GM18870 (cell line): ENCODE measurements at regions not wholly inside any gene's neighbourhood (a gene's known extent, or its start where the extent isn't known, plus 50 kb on each side); places are given as distances from the start of the nearest gene placed in this dataset.
"Not testable (repeated sequence)": the region's sequence is repeated elsewhere in the genome, so short reads cannot be mapped to it uniquely, and the experiment has no call there.

ENCODE experiments used
- ATAC-seq: cut with Tn5 transposase; IDR thresholded peaks from one replicate; pipeline ENCODE4 v1.9.1; 2021; ENCODE audit warnings: moderate library complexity; ENCODE audit not compliant: unreplicated experiment

- ATAC-seq: no peak
Observed at GRCh38 chr6:74596588-74596987, 609.3 kb downstream of the COL12A1 start.

- ATAC-seq: not testable (repeated sequence)
Observed at GRCh38 chr6:74594350-74594749, 611.5 kb downstream of the COL12A1 start.

GRCh38 chr6:74588094-74588832 lies 617.6 kb downstream of the COL12A1 start:
- no peak for ATAC-seq

GRCh38 chr6:74587386-74587785 lies 618.5 kb downstream of the COL12A1 start:
- no peak for ATAC-seq

GRCh38 chr6:74585753-74586152 lies 620.1 kb downstream of the COL12A1 start:
- ATAC-seq: no peak

- no peak for ATAC-seq
Observed at GRCh38 chr6:74581681-74582080, 624.2 kb downstream of the COL12A1 start.

GRCh38 chr6:74579794-74580193 lies 626.1 kb downstream of the COL12A1 start:
- ATAC-seq: no peak

GRCh38 chr6:74579047-74579446 lies 626.8 kb downstream of the COL12A1 start:
- no peak for ATAC-seq

GRCh38 chr6:74578339-74578738 lies 627.5 kb downstream of the COL12A1 start:
- peak; percentile 43 for ATAC-seq

GRCh38 chr6:74577619-74578018 lies 628.2 kb downstream of the COL12A1 start:
- ATAC-seq: peak; percentile 89

- ATAC-seq: peak; percentile 42
Observed at GRCh38 chr6:74574794-74575193, 631.1 kb downstream of the COL12A1 start.

- ATAC-seq: no peak
Observed at GRCh38 chr6:74573613-74574012, 632.2 kb downstream of the COL12A1 start.

- ATAC-seq: no peak
Observed at GRCh38 chr6:74570044-74570443, 635.8 kb downstream of the COL12A1 start.

- no peak for ATAC-seq
Observed at GRCh38 chr6:74568861-74569260, 637.0 kb downstream of the COL12A1 start.

GRCh38 chr6:74567923-74568290 lies 637.9 kb downstream of the COL12A1 start:
- ATAC-seq: not testable (repeated sequence)

- ATAC-seq: no peak
Observed at GRCh38 chr6:74567281-74567922, 638.5 kb downstream of the COL12A1 start.

GRCh38 chr6:74557236-74557635 lies 648.6 kb downstream of the COL12A1 start:
- ATAC-seq: no peak

- no peak for ATAC-seq
Observed at GRCh38 chr6:74554041-74554440, 651.8 kb downstream of the COL12A1 start.

- no peak for ATAC-seq
Observed at GRCh38 chr6:74551896-74552295, 654.0 kb downstream of the COL12A1 start.

- ATAC-seq: no peak
Observed at GRCh38 chr6:74550821-74551220, 655.0 kb downstream of the COL12A1 start.

GRCh38 chr6:74549746-74550145 lies 656.1 kb downstream of the COL12A1 start:
- no peak for ATAC-seq

- ATAC-seq: no peak
Observed at GRCh38 chr6:74534465-74535211, 671.2 kb downstream of the COL12A1 start.
